ENCODE measurements at regions not wholly inside any gene's neighbourhood (a gene's known extent, or its start where the extent isn't known, plus 50 kb on each side); places are given as distances from the start of the nearest gene placed in this dataset.

GRCh38 chr4:141922236-141922635, 285.9 kb downstream of the IL15 start:
- no peaks in the 10 kb centered on the region for H3K36me3 ChIP-seq (ENCODE audit: control insufficient read depth, insufficient read depth, low read length)
- in situ Hi-C loops (cut with MboI): no loop called here
- no peaks in the 10 kb centered on the region for H3K4me1 ChIP-seq (replicated peaks in 1 of 2; ENCODE audit: control insufficient read depth in 2 of 2, insufficient read depth in 2 of 2, low read length in 2 of 2)
- no peaks in the 10 kb centered on the region for H3K9me3 ChIP-seq (replicated peaks; ENCODE audit: control insufficient read depth, insufficient read depth, low read depth, low read length)
- POLR2A ChIA-PET: no interaction called here
- H3K9ac ChIP-seq (ENCODE audit: insufficient read depth in 1 of 2, low read depth in 2 of 2, low read length in 2 of 2): no peak overlapping the region
- no peaks in the 10 kb centered on the region for H3K79me2 ChIP-seq (ENCODE audit: control insufficient read depth, insufficient read depth, low read length)
- FAIRE-seq (no peak), DNase-seq (ENCODE audit: extremely low read depth in 1 of 4, low spot score in 3 of 4) (no peak), ATAC-seq (peak; percentile 36; the same call in 1 of the 3 replicates)
- no peak overlapping the region for H3K27ac ChIP-seq (ENCODE audit: extremely low read depth, low read depth, low read length)
- BruUV-seq (replicated peaks): no TSS peak
- 6% methylated on average over 2 of the region's 2 CpGs for WGBS (ENCODE audit: insufficient coverage, low coverage, missing lambda C conversion rate)
- CTCF ChIA-PET (ENCODE audit: low intra/inter-chr PET ratio): no interaction called here
- H4K20me1 ChIP-seq (replicated peaks; ENCODE audit: control insufficient read depth, insufficient read depth, low read length): no peaks in the 10 kb centered on the region
- H3K4me3 ChIP-seq: no peak overlapping the region
- H3K4me2 ChIP-seq (ENCODE audit: insufficient read depth, low read length): no peak overlapping the region
- no peaks in the 10 kb centered on the region for H3K27me3 ChIP-seq (ENCODE audit: control insufficient read depth in 2 of 2, insufficient read depth in 2 of 2, low read length in 2 of 2)
- no peak for TF ChIP-seq MCM3 (IDR thresholded peaks at IDR 0.05)
- TF ChIP-seq CCAR2 (IDR thresholded peaks at IDR 0.05; ENCODE audit: low read depth, low read length): no peak
- TF ChIP-seq ZNF764 (CRISPR knock-in tag; IDR thresholded peaks at IDR 0.05; ENCODE audit: low read depth): no peak
- TF ChIP-seq RBFOX2 (IDR thresholded peaks at IDR 0.05; ENCODE audit: low read depth, low read length): no peak
- no peak for TF ChIP-seq FOXJ3 (CRISPR knock-in tag; IDR thresholded peaks at IDR 0.05)
- TF ChIP-seq, protein P1, sequence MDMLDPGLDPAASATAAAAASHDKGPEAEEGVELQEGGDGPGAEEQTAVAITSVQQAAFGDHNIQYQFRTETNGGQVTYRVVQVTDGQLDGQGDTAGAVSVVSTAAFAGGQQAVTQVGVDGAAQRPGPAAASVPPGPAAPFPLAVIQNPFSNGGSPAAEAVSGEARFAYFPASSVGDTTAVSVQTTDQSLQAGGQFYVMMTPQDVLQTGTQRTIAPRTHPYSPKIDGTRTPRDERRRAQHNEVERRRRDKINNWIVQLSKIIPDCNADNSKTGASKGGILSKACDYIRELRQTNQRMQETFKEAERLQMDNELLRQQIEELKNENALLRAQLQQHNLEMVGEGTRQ (CRISPR knock-in tag; IDR thresholded peaks at IDR 0.05): no peak
- TF ChIP-seq TAF1 (IDR thresholded peaks at IDR 0.05; ENCODE audit: control insufficient read depth, extremely low read depth, insufficient read depth, low read length, severe bottlenecking): no peak
- no peak for TF ChIP-seq ZNF778 (CRISPR knock-in tag; IDR thresholded peaks at IDR 0.05)
- TF ChIP-seq ZNF124 (CRISPR knock-in tag; IDR thresholded peaks at IDR 0.05): no peak
- TF ChIP-seq GABPB1 (CRISPR knock-in tag; IDR thresholded peaks at IDR 0.05): no peak
- TF ChIP-seq REST (IDR thresholded peaks at IDR 0.05; ENCODE audit: borderline replicate concordance): no peak
- TF ChIP-seq REST (CRISPR knock-in tag; IDR thresholded peaks at IDR 0.05; ENCODE audit: low read depth): no peak
- TF ChIP-seq ESRRA (IDR thresholded peaks at IDR 0.05; ENCODE audit: borderline replicate concordance, low read depth): no peak
- intact Hi-C loops (cut with micrococcal nuclease): no loop called here
- H3K9me1 ChIP-seq (ENCODE audit: control insufficient read depth, insufficient read depth, low read length): no peaks in the 10 kb centered on the region
- peak overlapping the region; percentile 40; the same call in 1 of the 2 replicates for H2AFZ ChIP-seq (ENCODE audit: low read depth, low read length)

All from K562 (cell line).